ENCODE measurements at regions not wholly inside any gene's neighbourhood (a gene's known extent, or its start where the extent isn't known, plus 50 kb on each side); places are given as distances from the start of the nearest gene placed in this dataset.

DNA sequence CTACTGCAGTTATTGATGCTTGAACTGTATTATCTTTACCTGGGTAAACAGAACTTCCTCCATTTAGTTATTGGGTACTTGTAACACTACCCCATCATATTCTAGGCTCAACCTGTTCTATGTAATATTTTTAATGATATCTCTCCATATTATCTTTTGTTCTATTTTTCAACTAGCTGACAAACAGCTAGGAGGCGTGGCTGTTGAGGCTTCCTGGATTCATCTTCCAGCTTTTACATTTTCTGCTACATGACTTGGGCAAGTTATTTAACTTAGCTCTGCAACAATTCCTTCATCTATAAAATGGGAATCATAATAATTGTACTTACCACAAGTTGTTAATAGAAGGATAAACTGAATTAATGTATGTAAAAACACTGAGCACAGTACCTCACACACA is 349.3 kb downstream of the PTTG2 start:
- ATAC-seq (ENCODE audit: insufficient number of reproducible peaks, low FRiP score, low read depth): no peak
- H3K9me3 ChIP-seq: no peaks in the 10 kb centered on the region
- H3K4me1 ChIP-seq (ENCODE audit: control insufficient read depth in 1 of 2, low read depth in 2 of 2): peaks cover 0 to 7% of the 10 kb centered on the region in 2 donors
- TF ChIP-seq, protein P1, sequence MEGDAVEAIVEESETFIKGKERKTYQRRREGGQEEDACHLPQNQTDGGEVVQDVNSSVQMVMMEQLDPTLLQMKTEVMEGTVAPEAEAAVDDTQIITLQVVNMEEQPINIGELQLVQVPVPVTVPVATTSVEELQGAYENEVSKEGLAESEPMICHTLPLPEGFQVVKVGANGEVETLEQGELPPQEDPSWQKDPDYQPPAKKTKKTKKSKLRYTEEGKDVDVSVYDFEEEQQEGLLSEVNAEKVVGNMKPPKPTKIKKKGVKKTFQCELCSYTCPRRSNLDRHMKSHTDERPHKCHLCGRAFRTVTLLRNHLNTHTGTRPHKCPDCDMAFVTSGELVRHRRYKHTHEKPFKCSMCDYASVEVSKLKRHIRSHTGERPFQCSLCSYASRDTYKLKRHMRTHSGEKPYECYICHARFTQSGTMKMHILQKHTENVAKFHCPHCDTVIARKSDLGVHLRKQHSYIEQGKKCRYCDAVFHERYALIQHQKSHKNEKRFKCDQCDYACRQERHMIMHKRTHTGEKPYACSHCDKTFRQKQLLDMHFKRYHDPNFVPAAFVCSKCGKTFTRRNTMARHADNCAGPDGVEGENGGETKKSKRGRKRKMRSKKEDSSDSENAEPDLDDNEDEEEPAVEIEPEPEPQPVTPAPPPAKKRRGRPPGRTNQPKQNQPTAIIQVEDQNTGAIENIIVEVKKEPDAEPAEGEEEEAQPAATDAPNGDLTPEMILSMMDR (IDR thresholded peaks at IDR 0.05): no peak
- no peak overlapping the region for H3K27ac ChIP-seq
- H3K36me3 ChIP-seq: no peaks in the 10 kb centered on the region
- DNase-seq (ENCODE audit: low spot score): no peak
- no peaks in the 10 kb centered on the region for H3K27me3 ChIP-seq (replicated peaks; ENCODE audit: insufficient read depth)
- no peak overlapping the region for H3K4me3 ChIP-seq

DNA sequence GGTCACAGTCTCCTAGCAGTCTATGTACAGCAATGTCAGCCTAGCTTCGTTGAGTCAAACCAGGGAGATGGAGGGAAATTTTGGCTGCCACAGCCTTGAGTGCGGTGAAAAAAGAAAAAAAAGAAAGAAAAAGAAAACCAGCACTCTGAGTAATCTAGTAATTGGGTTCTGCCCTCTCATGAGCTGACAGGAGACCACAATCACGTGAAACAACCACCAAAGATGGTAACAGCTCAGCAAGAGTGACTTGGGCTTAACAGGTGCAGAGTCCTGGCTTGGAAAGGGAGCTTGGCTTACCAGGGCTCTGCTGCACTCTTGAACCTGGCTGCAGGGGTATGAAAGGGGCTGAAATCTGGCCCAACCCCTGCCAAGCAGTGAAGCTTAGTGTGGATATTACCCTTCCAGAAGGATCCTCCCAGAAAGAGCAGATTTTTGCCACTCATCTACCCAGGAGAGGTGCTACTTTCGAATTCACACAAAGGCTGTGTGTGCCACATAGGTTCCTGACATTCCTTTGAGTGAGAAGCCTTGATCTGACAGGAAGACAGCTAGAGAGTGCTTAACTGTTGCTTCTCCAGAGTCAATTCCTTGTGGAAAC is 350.3 kb downstream of the PTTG2 start:
- ATAC-seq (ENCODE audit: insufficient number of reproducible peaks, low FRiP score, low read depth) (no peak), DNase-seq (ENCODE audit: low spot score) (no peak)
- TF ChIP-seq, protein P1 (IDR thresholded peaks at IDR 0.05): no peak

DNA sequence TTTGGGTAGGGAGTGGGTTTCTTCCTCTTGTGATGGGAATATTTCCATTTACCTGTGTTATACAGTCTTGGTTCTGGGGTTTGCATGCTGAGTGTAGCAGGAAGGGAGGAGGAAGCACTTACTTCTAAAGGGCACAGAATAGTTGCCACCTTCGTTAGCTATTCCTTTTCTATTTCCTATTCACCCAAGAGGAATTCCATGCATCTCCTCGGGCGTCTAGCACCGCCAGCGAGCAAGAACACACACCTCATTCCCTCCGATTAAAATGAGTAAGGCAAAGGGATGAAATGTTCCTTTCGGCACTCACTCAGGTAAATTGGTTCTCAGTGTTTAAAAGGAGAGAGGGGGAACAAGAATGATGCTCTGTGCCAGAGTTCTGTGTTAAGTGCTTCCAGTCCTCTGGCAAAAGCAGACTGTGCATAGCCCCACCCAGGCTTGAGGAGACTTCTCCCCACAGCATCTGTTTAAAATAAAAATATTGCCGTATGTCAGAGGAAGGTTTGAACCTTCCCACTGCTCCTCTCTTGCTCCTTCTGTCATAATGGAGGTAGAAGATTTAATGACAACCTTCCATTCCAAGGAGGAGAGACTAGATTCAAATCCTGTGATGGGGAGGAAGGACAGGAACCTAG is 351.4 kb downstream of the PTTG2 start:
- no peak for DNase-seq (ENCODE audit: low spot score)
- TF ChIP-seq, protein P1 (IDR thresholded peaks at IDR 0.05): no peak
- H3K4me3 ChIP-seq: no peak overlapping the region

More for the DNA sequence above, 350.3 kb downstream of the PTTG2 start:
- H3K27ac ChIP-seq: no peak overlapping the region
- H3K4me3 ChIP-seq: no peak overlapping the region
- no peaks in the 10 kb centered on the region for H3K9me3 ChIP-seq
- no peaks in the 10 kb centered on the region for H3K36me3 ChIP-seq
- peaks cover 0 to 7% of the 10 kb centered on the region in 2 donors for H3K4me1 ChIP-seq (ENCODE audit: control insufficient read depth in 1 of 2, low read depth in 2 of 2)
- no peaks in the 10 kb centered on the region for H3K27me3 ChIP-seq (replicated peaks; ENCODE audit: insufficient read depth)

DNA sequence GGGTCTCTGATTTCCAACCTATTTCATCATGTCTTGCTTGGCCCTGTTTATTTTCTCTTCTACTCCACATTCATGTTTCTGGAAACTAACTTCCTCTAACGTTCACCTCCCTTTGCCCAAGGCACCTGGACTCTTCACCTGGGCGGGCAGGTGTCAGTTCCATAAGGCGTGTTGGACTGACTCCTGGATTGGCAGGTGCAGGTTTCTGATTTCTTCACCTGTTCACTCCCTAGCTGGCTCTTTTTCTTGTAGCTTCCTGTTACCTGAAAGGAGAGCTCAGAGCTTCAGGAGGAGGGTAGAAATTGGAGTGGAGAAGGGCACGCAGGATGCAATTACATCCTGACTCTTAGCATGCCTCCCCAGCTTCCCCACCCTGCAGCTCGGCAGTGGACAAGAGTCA is 350.8 kb upstream of the KLF3 start:
- Histone ChIP-seq H3K4me1 (ENCODE audit: control insufficient read depth in 1 of 2, low read depth in 2 of 2) (peaks cover 1 to 7% of the 10 kb centered on the region in 2 donors), H3K27me3 (replicated peaks; ENCODE audit: insufficient read depth) (no peaks in the 10 kb centered on the region), H3K27ac (no peak overlapping the region), H3K36me3 (no peaks in the 10 kb centered on the region), H3K9me3 (no peaks in the 10 kb centered on the region), H3K4me3 (no peak overlapping the region)
- ATAC-seq (ENCODE audit: insufficient number of reproducible peaks, low FRiP score, low read depth) (no peak), DNase-seq (ENCODE audit: low spot score) (no peak)
- TF ChIP-seq, protein P1 (IDR thresholded peaks at IDR 0.05): no peak

More for the DNA sequence above, 351.4 kb downstream of the PTTG2 start:
- H3K27ac ChIP-seq: no peak overlapping the region
- peaks cover 0 to 7% of the 10 kb centered on the region in 2 donors for H3K4me1 ChIP-seq (ENCODE audit: control insufficient read depth in 1 of 2, low read depth in 2 of 2)
- no peaks in the 10 kb centered on the region for H3K36me3 ChIP-seq
- H3K9me3 ChIP-seq: no peaks in the 10 kb centered on the region
- H3K27me3 ChIP-seq (replicated peaks; ENCODE audit: insufficient read depth): no peaks in the 10 kb centered on the region
- no peak for ATAC-seq (ENCODE audit: insufficient number of reproducible peaks, low FRiP score, low read depth)

DNA sequence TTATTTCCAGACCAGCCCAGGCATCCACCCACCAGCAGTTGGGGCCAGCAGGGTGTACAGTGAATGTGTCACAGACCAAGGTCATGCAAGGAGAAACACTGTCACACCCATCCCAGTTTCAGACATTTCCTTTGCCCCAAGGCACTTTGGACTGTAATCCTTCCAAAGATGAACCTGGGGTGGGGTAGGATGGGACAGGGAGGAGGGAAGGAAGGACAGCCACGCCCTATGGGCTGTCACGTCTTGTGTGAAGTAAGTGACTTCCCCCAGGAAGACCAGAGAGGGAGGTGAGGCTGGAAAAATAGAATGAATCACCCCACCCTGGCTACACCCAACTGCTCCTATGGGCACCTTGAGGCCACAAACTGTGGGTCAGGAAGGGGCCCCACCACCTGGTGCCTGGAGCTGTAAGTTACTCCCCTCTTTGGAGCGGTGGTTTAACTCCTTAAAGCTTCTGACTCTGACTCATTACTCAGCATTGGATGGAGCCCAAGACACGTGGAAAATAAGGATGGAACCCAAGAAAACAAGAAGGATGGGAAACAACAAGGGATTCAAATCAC is 349.9 kb upstream of the KLF3 start:
- Histone ChIP-seq H3K4me1 (ENCODE audit: control insufficient read depth in 1 of 2, low read depth in 2 of 2) (peaks cover 5 to 9% of the 10 kb centered on the region in 2 donors), H3K4me3 (no peak overlapping the region), H3K36me3 (no peaks in the 10 kb centered on the region), H3K27ac (no peak overlapping the region), H3K9me3 (no peaks in the 10 kb centered on the region), H3K27me3 (replicated peaks; ENCODE audit: insufficient read depth) (no peaks in the 10 kb centered on the region)
- TF ChIP-seq, protein P1 (IDR thresholded peaks at IDR 0.05): no peak
- no peak for DNase-seq (ENCODE audit: low spot score)
- no peak for ATAC-seq (ENCODE audit: insufficient number of reproducible peaks, low FRiP score, low read depth)
